NCI-H2107 treated with DMSO at 0.1 percent for 48 hours (cell line): ENCODE measurements at regions not wholly inside any gene's neighbourhood (a gene's known extent, or its start where the extent isn't known, plus 50 kb on each side); places are given as distances from the start of the nearest gene placed in this dataset.

Source experiments
- DNase-seq: peaks from one replicate; lab custom pipeline; 2025; ENCODE audit not compliant: unreplicated experiment; lab: John Stamatoyannopoulos, UW

- DNase-seq: no peak
Observed at GRCh38 chr12:124458992-124459851, 108.2 kb downstream of the NCOR2 start.

GRCh38 chr12:124458220-124458991 lies 109.0 kb downstream of the NCOR2 start:
- DNase-seq: no peak

- peak; percentile 42 for DNase-seq
Observed at GRCh38 chr12:124457287-124458219, 109.9 kb downstream of the NCOR2 start.

GRCh38 chr12:124456652-124457152 lies 110.7 kb downstream of the NCOR2 start:
- no peak for DNase-seq

GRCh38 chr12:124456133-124456651 lies 111.2 kb downstream of the NCOR2 start:
- no peak for DNase-seq

GRCh38 chr12:124455336-124455735 lies 112.1 kb downstream of the NCOR2 start:
- no peak for DNase-seq

- DNase-seq: no peak
Observed at GRCh38 chr12:124454735-124455134, 112.7 kb downstream of the NCOR2 start.

- no peak for DNase-seq
Observed at GRCh38 chr12:124454352-124454725, 113.1 kb downstream of the NCOR2 start.

- DNase-seq: no peak
Observed at GRCh38 chr12:124453419-124454351, 113.7 kb downstream of the NCOR2 start.

- DNase-seq: no peak
Observed at GRCh38 chr12:124452576-124453331, 114.7 kb downstream of the NCOR2 start.

GRCh38 chr12:124451637-124452243 lies 115.7 kb downstream of the NCOR2 start:
- DNase-seq: no peak

GRCh38 chr12:124451016-124451415 lies 116.4 kb downstream of the NCOR2 start:
- DNase-seq: no peak

GRCh38 chr12:124450376-124450750 lies 117.0 kb downstream of the NCOR2 start:
- no peak for DNase-seq

GRCh38 chr12:124449623-124450375 lies 117.6 kb downstream of the NCOR2 start:
- no peak for DNase-seq

GRCh38 chr12:124448955-124449622 lies 118.3 kb downstream of the NCOR2 start:
- DNase-seq: no peak

- no peak for DNase-seq
Observed at GRCh38 chr12:124448241-124448954, 119.0 kb downstream of the NCOR2 start.

GRCh38 chr12:124446364-124446763 lies 121.0 kb downstream of the NCOR2 start:
- no peak for DNase-seq
